ENCODE measurements at regions not wholly inside any gene's neighbourhood (a gene's known extent, or its start where the extent isn't known, plus 50 kb on each side); places are given as distances from the start of the nearest gene placed in this dataset.

DNA sequence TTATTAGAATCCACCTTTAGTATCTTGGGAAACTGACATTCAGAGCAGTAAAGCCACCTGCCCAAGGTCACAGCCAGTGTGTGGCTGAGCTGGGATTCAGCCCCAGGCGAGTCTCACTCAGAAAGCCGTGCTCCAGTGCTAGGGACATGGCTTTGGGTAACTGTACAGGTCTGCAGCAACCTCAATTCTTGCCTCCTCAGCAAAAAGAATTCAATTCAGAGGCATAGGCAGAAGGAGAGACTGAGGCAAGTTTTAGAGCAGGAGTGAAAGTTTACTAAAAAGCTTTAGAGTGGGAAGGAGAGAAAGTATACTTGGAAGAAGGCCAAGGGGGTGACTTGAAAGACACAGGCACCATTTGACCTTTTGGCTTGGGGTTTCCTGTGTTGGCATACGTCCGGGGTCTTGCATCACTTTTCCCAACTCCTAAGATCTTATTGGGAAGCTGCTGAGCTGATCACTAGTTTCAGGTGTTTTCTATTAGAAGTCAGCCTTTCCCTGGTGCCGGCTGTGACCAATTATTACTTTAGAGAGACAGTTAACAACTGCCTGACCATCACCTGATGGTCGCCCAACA is 529.3 kb downstream of the MATN1 start:
- no peaks in the 10 kb centered on the region for H4K20me1 ChIP-seq (ENCODE audit: control insufficient read depth, extremely low read depth, insufficient read depth, low read length)
- TF ChIP-seq, protein P1, sequence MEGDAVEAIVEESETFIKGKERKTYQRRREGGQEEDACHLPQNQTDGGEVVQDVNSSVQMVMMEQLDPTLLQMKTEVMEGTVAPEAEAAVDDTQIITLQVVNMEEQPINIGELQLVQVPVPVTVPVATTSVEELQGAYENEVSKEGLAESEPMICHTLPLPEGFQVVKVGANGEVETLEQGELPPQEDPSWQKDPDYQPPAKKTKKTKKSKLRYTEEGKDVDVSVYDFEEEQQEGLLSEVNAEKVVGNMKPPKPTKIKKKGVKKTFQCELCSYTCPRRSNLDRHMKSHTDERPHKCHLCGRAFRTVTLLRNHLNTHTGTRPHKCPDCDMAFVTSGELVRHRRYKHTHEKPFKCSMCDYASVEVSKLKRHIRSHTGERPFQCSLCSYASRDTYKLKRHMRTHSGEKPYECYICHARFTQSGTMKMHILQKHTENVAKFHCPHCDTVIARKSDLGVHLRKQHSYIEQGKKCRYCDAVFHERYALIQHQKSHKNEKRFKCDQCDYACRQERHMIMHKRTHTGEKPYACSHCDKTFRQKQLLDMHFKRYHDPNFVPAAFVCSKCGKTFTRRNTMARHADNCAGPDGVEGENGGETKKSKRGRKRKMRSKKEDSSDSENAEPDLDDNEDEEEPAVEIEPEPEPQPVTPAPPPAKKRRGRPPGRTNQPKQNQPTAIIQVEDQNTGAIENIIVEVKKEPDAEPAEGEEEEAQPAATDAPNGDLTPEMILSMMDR (optimal IDR thresholded peaks at IDR 0.05 in 1 of 3, IDR thresholded peaks at IDR 0.05 in 1 of 3, conservative IDR thresholded peaks at IDR 0.05 in 1 of 3; ENCODE audit: extremely low read depth in 1 of 3, insufficient read depth in 2 of 3, low read length in 3 of 3): no peak
- no peak for TF ChIP-seq EZH2 (IDR thresholded peaks at IDR 0.05; ENCODE audit: low read length)
- H3K9me1 ChIP-seq (ENCODE audit: control insufficient read depth, extremely low read depth, insufficient read depth, low read length): no peaks in the 10 kb centered on the region
- DNase-seq (ENCODE audit: low read depth, low spot score) (no peak), FAIRE-seq (no peak)
- H3K4me1 ChIP-seq (ENCODE audit: control insufficient read depth, extremely low read depth, insufficient read depth, low read length): no peaks in the 10 kb centered on the region
- H2AFZ ChIP-seq (ENCODE audit: control insufficient read depth, low read length): no peak overlapping the region
- no peaks in the 10 kb centered on the region for H3K9me3 ChIP-seq (ENCODE audit: control insufficient read depth, low read depth, low read length)
- dilution Hi-C loops (cut with MboI; ENCODE audit: extremely low pct_ligation_motif_present, low sequenced_read_pairs): no loop called here
- peaks cover 6% of the 10 kb centered on the region for H3K27me3 ChIP-seq (ENCODE audit: control insufficient read depth, extremely low read depth, insufficient read depth, low read length)
- no peak overlapping the region for H3K4me2 ChIP-seq (ENCODE audit: control insufficient read depth, extremely low read depth, insufficient read depth, low read depth, low read length)
- H3K79me2 ChIP-seq (ENCODE audit: control insufficient read depth, insufficient read depth, low read length): no peaks in the 10 kb centered on the region
- H3K27ac ChIP-seq (ENCODE audit: control insufficient read depth, insufficient read depth, low read length): no peak overlapping the region
- H3K36me3 ChIP-seq (ENCODE audit: control insufficient read depth in 2 of 2, extremely low read depth in 1 of 2, insufficient read depth in 2 of 2, low read length in 2 of 2): no peaks in the 10 kb centered on the region
- no peak overlapping the region for H3K9ac ChIP-seq (ENCODE audit: control insufficient read depth, extremely low read depth, insufficient read depth, low read length)
- H3K4me3 ChIP-seq (ENCODE audit: control insufficient read depth in 2 of 3, extremely low read depth in 1 of 3, insufficient read depth in 2 of 3, low read depth in 1 of 3, low read length in 3 of 3): no peak overlapping the region

DNA sequence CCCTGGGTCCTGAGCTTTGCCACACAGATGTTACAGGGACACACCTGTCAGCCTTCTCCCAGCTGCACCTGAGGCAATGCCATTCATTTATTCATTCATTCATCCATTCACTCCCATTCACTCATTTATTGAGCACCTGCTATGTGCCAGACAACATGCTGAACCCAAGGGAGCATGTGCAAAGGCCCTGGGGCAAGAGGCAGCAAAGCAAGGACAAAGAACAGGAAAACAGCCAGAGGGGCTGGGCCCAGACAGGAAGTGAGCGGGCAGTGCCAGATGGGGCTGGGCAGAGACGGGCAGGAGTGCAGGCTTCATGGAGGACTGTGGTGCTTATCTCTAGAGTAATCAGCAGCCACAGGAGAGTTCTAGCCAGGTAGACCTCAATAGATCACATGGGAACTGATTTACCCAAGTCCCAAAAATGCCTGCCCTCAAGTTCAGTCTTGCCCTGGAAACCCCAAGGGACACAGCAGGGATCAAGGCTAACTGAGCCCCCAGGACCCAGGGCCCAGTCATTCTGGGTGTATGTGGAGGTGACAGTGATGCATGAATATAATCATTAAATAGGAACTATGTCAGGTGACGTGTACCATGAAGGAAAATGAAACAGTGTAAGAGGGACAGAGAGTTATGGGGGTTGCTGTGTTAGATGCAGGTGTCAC is 530.3 kb downstream of the MATN1 start:
- H3K9me1 ChIP-seq (ENCODE audit: control insufficient read depth, extremely low read depth, insufficient read depth, low read length): no peaks in the 10 kb centered on the region
- H3K4me3 ChIP-seq (ENCODE audit: control insufficient read depth in 2 of 3, extremely low read depth in 1 of 3, insufficient read depth in 2 of 3, low read depth in 1 of 3, low read length in 3 of 3): no peak overlapping the region
- no peaks in the 10 kb centered on the region for H3K79me2 ChIP-seq (ENCODE audit: control insufficient read depth, insufficient read depth, low read length)
- TF ChIP-seq, protein P1 (optimal IDR thresholded peaks at IDR 0.05 in 1 of 3, IDR thresholded peaks at IDR 0.05 in 1 of 3, conservative IDR thresholded peaks at IDR 0.05 in 1 of 3; ENCODE audit: extremely low read depth in 1 of 3, insufficient read depth in 2 of 3, low read length in 3 of 3): no peak
- no peak for TF ChIP-seq EZH2 (IDR thresholded peaks at IDR 0.05; ENCODE audit: low read length)
- no peaks in the 10 kb centered on the region for H3K9me3 ChIP-seq (ENCODE audit: control insufficient read depth, low read depth, low read length)
- no peak for FAIRE-seq
- dilution Hi-C loops (cut with MboI; ENCODE audit: extremely low pct_ligation_motif_present, low sequenced_read_pairs): no loop called here
- H3K4me2 ChIP-seq (ENCODE audit: control insufficient read depth, extremely low read depth, insufficient read depth, low read depth, low read length): no peak overlapping the region
- H3K9ac ChIP-seq (ENCODE audit: control insufficient read depth, extremely low read depth, insufficient read depth, low read length): no peak overlapping the region
- no peak for DNase-seq (ENCODE audit: low read depth, low spot score)
- no peak overlapping the region for H3K27ac ChIP-seq (ENCODE audit: control insufficient read depth, insufficient read depth, low read length)
- no peak overlapping the region for H2AFZ ChIP-seq (ENCODE audit: control insufficient read depth, low read length)
- H3K36me3 ChIP-seq (ENCODE audit: control insufficient read depth in 2 of 2, extremely low read depth in 1 of 2, insufficient read depth in 2 of 2, low read length in 2 of 2): no peaks in the 10 kb centered on the region
- no peaks in the 10 kb centered on the region for H4K20me1 ChIP-seq (ENCODE audit: control insufficient read depth, extremely low read depth, insufficient read depth, low read length)
- peaks cover 6% of the 10 kb centered on the region for H3K27me3 ChIP-seq (ENCODE audit: control insufficient read depth, extremely low read depth, insufficient read depth, low read length)
- H3K4me1 ChIP-seq (ENCODE audit: control insufficient read depth, extremely low read depth, insufficient read depth, low read length): no peaks in the 10 kb centered on the region

Measured in keratinocyte (primary cell).